Colonic mucosa (tissue), 4 donors: ENCODE measurements at regions not wholly inside any gene's neighbourhood (a gene's known extent, or its start where the extent isn't known, plus 50 kb on each side); places are given as distances from the start of the nearest gene placed in this dataset.

Source experiments
- DNase-seq: peaks from one replicate; pipeline ENCODE4 v3.0.0-alpha.2; 2020
- H3K27ac ChIP-seq: fragments of 200-600 bp; one replicate; pipeline ENCODE4 v1.8.0; 2021
- H3K27me3 ChIP-seq: fragments of 200-600 bp; one replicate; pipeline ENCODE4 v1.8.0; 2021
- H3K36me3 ChIP-seq: fragments of 200-600 bp; one replicate; pipeline ENCODE4 v1.8.0; 2021
- H3K4me1 ChIP-seq: fragments of 200-600 bp; one replicate; pipeline ENCODE4 v1.8.0; 2021; ENCODE audit warnings: mild to moderate bottlenecking
- H3K4me3 ChIP-seq: fragments of 200-600 bp; one replicate; pipeline ENCODE4 v1.8.0; 2021
- H3K9ac ChIP-seq, 2 donors: one replicate each; pipeline ENCODE4 v1.7.0; 2013; ENCODE audit warnings: control low read depth in 2 of 2, low read depth in 2 of 2, low read length in 2 of 2
- H3K9me3 ChIP-seq: fragments of 200-600 bp; one replicate; pipeline ENCODE4 v1.8.0; 2021
- CTCF ChIP-seq: fragments of 200-600 bp; IDR thresholded peaks from one replicate; pipeline ENCODE4 v1.8.0; 2022; ENCODE audit warnings: antibody characterized with exemption, mild to moderate bottlenecking
- intact Hi-C: fragments of 100-400 bp; cut with DNase I; formaldehyde crosslinking; loops from one replicate; pipeline ENCODE4 v1.14.1; 2022
- donor health status: healthy.
- donor health status: DM: no; HTN: no; CAD: no.
- donor health status: DM: no; HTN: no; CAD: no.

DNA sequence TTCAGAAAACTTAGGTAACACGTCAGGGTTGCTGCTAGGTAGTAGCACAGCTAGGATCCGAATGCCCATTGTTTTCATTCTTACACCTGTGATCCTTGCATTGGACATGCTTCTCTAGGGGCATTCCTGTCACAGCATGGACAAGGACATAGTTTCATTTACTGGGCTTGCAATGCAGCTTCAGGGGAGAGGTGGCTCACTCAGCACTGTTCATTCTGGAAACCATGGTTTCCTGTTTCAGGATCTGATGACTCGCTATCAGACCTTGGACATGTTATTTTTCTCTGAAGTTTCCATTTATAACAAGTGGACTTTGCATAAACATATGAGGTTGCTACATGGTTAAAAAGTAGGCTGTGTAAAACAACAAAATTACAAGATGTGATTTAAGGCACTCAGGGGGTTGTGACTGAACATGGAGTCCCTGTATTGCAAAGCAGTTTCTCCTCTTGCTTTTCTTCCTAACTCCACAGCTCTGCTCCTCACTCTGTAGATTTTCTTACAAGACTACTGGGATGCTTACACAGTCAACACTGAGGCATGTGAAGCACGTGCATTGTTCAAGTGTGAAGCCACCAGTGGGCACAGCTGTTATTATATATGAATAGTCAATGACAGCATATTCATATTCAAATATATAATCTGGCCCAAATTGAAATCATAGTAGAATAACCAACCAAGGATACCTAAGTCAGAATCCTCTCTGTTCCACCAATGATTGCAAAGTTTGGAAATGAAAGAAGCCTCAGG lies 66.1 kb upstream of the STK32A start:
- Histone ChIP-seq H3K4me1 (no peaks in the 10 kb centered on the region), H3K4me3 (no peak overlapping the region), H3K9ac (no peak overlapping the region), H3K36me3 (no peaks in the 10 kb centered on the region), H3K27me3 (no peaks in the 10 kb centered on the region), H3K9me3 (no peaks in the 10 kb centered on the region), H3K27ac (no peak overlapping the region)
- TF ChIP-seq CTCF = no peak
- DNase-seq = no peak
- intact Hi-C loops = no loop called here

- no peak overlapping the region for H3K9ac ChIP-seq
- H3K36me3 ChIP-seq = no peaks in the 10 kb centered on the region
- H3K9me3 ChIP-seq = no peaks in the 10 kb centered on the region
- DNase-seq = no peak
- H3K4me3 ChIP-seq = no peak overlapping the region
- H3K27me3 ChIP-seq = no peaks in the 10 kb centered on the region
- no peak overlapping the region for H3K27ac ChIP-seq
- no peaks in the 10 kb centered on the region for H3K4me1 ChIP-seq
- intact Hi-C loops = no loop called here
- no peak for TF ChIP-seq CTCF
These were observed 65.4 kb upstream of the STK32A start for GRCh38 chr5:147169399-147169798.

GRCh38 chr5:147169901-147170300 lies 64.9 kb upstream of the STK32A start:
- no peak for TF ChIP-seq CTCF
- no peak overlapping the region for H3K4me3 ChIP-seq
- no peaks in the 10 kb centered on the region for H3K27me3 ChIP-seq
- no peaks in the 10 kb centered on the region for H3K4me1 ChIP-seq
- intact Hi-C loops = no loop called here
- no peak overlapping the region for H3K9ac ChIP-seq
- no peaks in the 10 kb centered on the region for H3K36me3 ChIP-seq
- H3K9me3 ChIP-seq = no peaks in the 10 kb centered on the region
- no peak overlapping the region for H3K27ac ChIP-seq
- no peak for DNase-seq

DNA sequence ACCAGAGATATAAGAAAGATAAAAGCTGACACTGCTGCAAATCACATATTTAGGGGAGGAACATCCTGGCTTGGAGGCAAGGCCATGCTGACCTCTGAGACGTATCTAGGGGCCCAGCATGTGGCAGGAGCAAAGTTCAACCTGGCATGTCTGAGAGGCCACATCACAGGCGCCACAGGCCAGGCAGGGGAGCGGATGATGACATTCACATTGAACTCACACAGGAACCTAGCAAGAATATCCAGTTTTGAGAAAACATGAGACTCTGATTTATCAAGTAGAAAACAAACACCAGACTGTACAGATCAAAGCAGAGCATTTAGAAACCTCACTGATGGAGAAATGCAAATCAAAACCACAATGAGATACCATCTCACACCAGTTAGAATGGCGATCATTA lies 64.2 kb upstream of the STK32A start:
- no peak for DNase-seq
- Histone ChIP-seq H3K36me3 (no peaks in the 10 kb centered on the region), H3K27me3 (no peaks in the 10 kb centered on the region), H3K9me3 (no peaks in the 10 kb centered on the region), H3K4me1 (no peaks in the 10 kb centered on the region), H3K27ac (no peak overlapping the region), H3K9ac (no peak overlapping the region), H3K4me3 (no peak overlapping the region)
- intact Hi-C loops = no loop called here
- no peak for TF ChIP-seq CTCF

- Histone ChIP-seq H3K27me3 (no peaks in the 10 kb centered on the region), H3K4me3 (no peak overlapping the region), H3K9ac (no peak overlapping the region), H3K27ac (no peak overlapping the region), H3K36me3 (no peaks in the 10 kb centered on the region), H3K9me3 (no peaks in the 10 kb centered on the region), H3K4me1 (no peaks in the 10 kb centered on the region)
- intact Hi-C loops = no loop called here
- no peak for TF ChIP-seq CTCF
- DNase-seq = no peak
These were observed 60.1 kb upstream of the STK32A start for GRCh38 chr5:147174671-147175265.
